ENCODE measurements at regions not wholly inside any gene's neighbourhood (a gene's known extent, or its start where the extent isn't known, plus 50 kb on each side); places are given as distances from the start of the nearest gene placed in this dataset.

- TF ChIP-seq, protein P1, sequence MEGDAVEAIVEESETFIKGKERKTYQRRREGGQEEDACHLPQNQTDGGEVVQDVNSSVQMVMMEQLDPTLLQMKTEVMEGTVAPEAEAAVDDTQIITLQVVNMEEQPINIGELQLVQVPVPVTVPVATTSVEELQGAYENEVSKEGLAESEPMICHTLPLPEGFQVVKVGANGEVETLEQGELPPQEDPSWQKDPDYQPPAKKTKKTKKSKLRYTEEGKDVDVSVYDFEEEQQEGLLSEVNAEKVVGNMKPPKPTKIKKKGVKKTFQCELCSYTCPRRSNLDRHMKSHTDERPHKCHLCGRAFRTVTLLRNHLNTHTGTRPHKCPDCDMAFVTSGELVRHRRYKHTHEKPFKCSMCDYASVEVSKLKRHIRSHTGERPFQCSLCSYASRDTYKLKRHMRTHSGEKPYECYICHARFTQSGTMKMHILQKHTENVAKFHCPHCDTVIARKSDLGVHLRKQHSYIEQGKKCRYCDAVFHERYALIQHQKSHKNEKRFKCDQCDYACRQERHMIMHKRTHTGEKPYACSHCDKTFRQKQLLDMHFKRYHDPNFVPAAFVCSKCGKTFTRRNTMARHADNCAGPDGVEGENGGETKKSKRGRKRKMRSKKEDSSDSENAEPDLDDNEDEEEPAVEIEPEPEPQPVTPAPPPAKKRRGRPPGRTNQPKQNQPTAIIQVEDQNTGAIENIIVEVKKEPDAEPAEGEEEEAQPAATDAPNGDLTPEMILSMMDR (IDR thresholded peaks at IDR 0.05; ENCODE audit: control extremely low read depth, extremely low read depth) = no peak
- Histone ChIP-seq H3K27ac (ENCODE audit: low read depth in 1 of 2, low read length in 1 of 2) (no peak overlapping the region), H3K4me1 (ENCODE audit: control insufficient read depth in 5 of 5, insufficient read depth in 5 of 5, low read length in 5 of 5) (no peaks in the 10 kb centered on the region), H3K36me3 (ENCODE audit: control insufficient read depth in 4 of 4, insufficient read depth in 4 of 4, low read length in 4 of 4) (no peaks in the 10 kb centered on the region), H3K27me3 (ENCODE audit: control insufficient read depth in 3 of 3, insufficient read depth in 3 of 3, low read length in 2 of 3) (no peaks in the 10 kb centered on the region), H3K4me3 (no peak overlapping the region), H3K9ac (ENCODE audit: insufficient read depth in 1 of 2, low read length in 2 of 2) (no peak overlapping the region), H3K9me3 (ENCODE audit: control insufficient read depth in 4 of 4, insufficient read depth in 3 of 4, low read length in 3 of 4) (no peaks in the 10 kb centered on the region)
- DNase-seq (no peak), ATAC-seq (ENCODE audit: insufficient read depth, low FRiP score) (no peak)
- 82 to 89% methylated on average over 6 of the region's 6 CpGs for WGBS, 2 donors
Observed at GRCh38 chr11:110808248-110808647, 96.0 kb upstream of the ARHGAP20 start.

GRCh38 chr11:110807801-110808200, 95.6 kb upstream of the ARHGAP20 start:
- no peaks in the 10 kb centered on the region for H3K36me3 ChIP-seq (ENCODE audit: control insufficient read depth in 4 of 4, insufficient read depth in 4 of 4, low read length in 4 of 4)
- no peaks in the 10 kb centered on the region for H3K9me3 ChIP-seq (ENCODE audit: control insufficient read depth in 4 of 4, insufficient read depth in 3 of 4, low read length in 3 of 4)
- DNase-seq = no peak
- H3K27me3 ChIP-seq (ENCODE audit: control insufficient read depth in 3 of 3, insufficient read depth in 3 of 3, low read length in 2 of 3) = no peaks in the 10 kb centered on the region
- 95% methylated on average over 2 of the region's 2 CpGs for WGBS, 2 donors
- no peak overlapping the region for H3K9ac ChIP-seq (ENCODE audit: insufficient read depth in 1 of 2, low read length in 2 of 2)
- H3K4me3 ChIP-seq = no peak overlapping the region
- no peak for ATAC-seq (ENCODE audit: insufficient read depth, low FRiP score)
- no peaks in the 10 kb centered on the region for H3K4me1 ChIP-seq (ENCODE audit: control insufficient read depth in 5 of 5, insufficient read depth in 5 of 5, low read length in 5 of 5)
- TF ChIP-seq, protein P1 (IDR thresholded peaks at IDR 0.05; ENCODE audit: control extremely low read depth, extremely low read depth) = no peak
- no peak overlapping the region for H3K27ac ChIP-seq (ENCODE audit: low read depth in 1 of 2, low read length in 1 of 2)

DNA sequence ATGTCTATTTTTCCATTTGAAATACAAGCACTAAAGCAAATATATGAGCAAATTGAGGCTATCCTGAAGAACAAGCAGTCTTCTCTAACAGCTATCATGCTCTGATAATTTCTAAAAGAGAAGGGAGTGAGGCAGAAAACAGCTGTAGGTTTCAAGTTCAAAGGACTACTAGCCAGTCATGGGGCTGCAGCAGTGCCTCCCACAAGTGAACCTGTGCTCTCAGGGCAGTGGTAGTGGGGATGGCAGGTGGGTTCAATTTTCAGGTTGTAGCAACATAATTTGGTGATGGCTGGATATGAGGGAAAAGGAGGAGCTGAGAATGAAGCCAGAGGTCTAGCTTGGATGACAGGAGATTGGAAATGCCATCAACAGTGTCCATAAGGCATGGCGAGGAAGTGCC, 93.5 kb upstream of the ARHGAP20 start:
- TF ChIP-seq, protein P1 (IDR thresholded peaks at IDR 0.05; ENCODE audit: control extremely low read depth, extremely low read depth) = no peak
- WGBS, 2 donors = 100% methylated on average over 1 of the region's 1 CpG
- no peak for DNase-seq
- H3K4me3 ChIP-seq = no peak overlapping the region
- no peaks in the 10 kb centered on the region for H3K9me3 ChIP-seq (ENCODE audit: control insufficient read depth in 4 of 4, insufficient read depth in 3 of 4, low read length in 3 of 4)
- H3K36me3 ChIP-seq (ENCODE audit: control insufficient read depth in 4 of 4, insufficient read depth in 4 of 4, low read length in 4 of 4) = no peaks in the 10 kb centered on the region
- ATAC-seq (ENCODE audit: insufficient read depth, low FRiP score) = no peak
- peaks cover 0 to 5% (median 0%) of the 10 kb centered on the region in 5 donors for H3K4me1 ChIP-seq (ENCODE audit: control insufficient read depth in 5 of 5, insufficient read depth in 5 of 5, low read length in 5 of 5)
- H3K9ac ChIP-seq (ENCODE audit: insufficient read depth in 1 of 2, low read length in 2 of 2) = no peak overlapping the region
- H3K27ac ChIP-seq (ENCODE audit: low read depth in 1 of 2, low read length in 1 of 2) = no peak overlapping the region
- no peaks in the 10 kb centered on the region for H3K27me3 ChIP-seq (ENCODE audit: control insufficient read depth in 3 of 3, insufficient read depth in 3 of 3, low read length in 2 of 3)

DNA sequence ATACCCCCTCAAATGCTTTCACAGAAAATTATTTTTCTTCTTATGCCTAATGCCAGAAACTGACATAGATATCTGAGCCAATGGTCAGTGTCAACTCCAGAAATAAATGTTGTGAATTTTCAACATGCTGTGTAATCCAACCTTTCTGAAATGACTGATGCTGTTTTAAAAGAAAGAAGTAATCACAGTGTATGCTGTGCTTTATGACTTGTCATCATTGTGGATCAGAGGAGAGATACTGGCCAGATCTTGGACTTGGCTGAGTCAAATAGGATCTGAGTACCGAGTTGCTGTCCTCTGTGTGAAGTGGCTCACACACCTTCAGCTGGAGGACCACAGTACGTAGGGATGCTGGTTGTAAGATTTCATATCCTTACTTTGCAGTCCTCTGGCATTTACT, 89.9 kb upstream of the ARHGAP20 start:
- TF ChIP-seq, protein P1 (IDR thresholded peaks at IDR 0.05; ENCODE audit: control extremely low read depth, extremely low read depth) = no peak
- 93 to 94% methylated on average over 2 of the region's 2 CpGs for WGBS, 2 donors

More for the DNA sequence above, 89.9 kb upstream of the ARHGAP20 start:
- Histone ChIP-seq H3K27ac (ENCODE audit: low read depth in 1 of 2, low read length in 1 of 2) (no peak overlapping the region), H3K9ac (ENCODE audit: insufficient read depth in 1 of 2, low read length in 2 of 2) (no peak overlapping the region), H3K27me3 (ENCODE audit: control insufficient read depth in 3 of 3, insufficient read depth in 3 of 3, low read length in 2 of 3) (no peaks in the 10 kb centered on the region), H3K4me1 (ENCODE audit: control insufficient read depth in 5 of 5, insufficient read depth in 5 of 5, low read length in 5 of 5) (peaks cover 0 to 5% (median 0%) of the 10 kb centered on the region in 5 donors), H3K9me3 (ENCODE audit: control insufficient read depth in 4 of 4, insufficient read depth in 3 of 4, low read length in 3 of 4) (peaks cover 0 to 1% (median 0%) of the 10 kb centered on the region in 4 donors), H3K4me3 (no peak overlapping the region), H3K36me3 (ENCODE audit: control insufficient read depth in 4 of 4, insufficient read depth in 4 of 4, low read length in 4 of 4) (no peaks in the 10 kb centered on the region)
- ATAC-seq (ENCODE audit: insufficient read depth, low FRiP score) (no peak), DNase-seq (no peak)
